Body of pancreas (tissue), 4 donors: ENCODE measurements at regions not wholly inside any gene's neighbourhood (a gene's known extent, or its start where the extent isn't known, plus 50 kb on each side); places are given as distances from the start of the nearest gene placed in this dataset.

ENCODE experiments used
- ATAC-seq: fragments of 150-250 bp; one replicate; pipeline ENCODE4 v1.9.1; 2016
- DNase-seq, 4 donors: peaks; one replicate each; pipeline ENCODE4 v3.0.0-alpha.2; 2019
- H3K27ac ChIP-seq, 4 donors: fragments of 200-600 bp; sonication (generic); 1 replicate in 3 of 4; 2 replicates in 1 of 4; pipeline versions ENCODE4 v1.5.1 to v1.6.1; 2016 to 2019; ENCODE audit warnings: mild to moderate bottlenecking in 1 of 4, mixed read lengths in 1 of 4, moderate library complexity in 1 of 4
- H3K27me3 ChIP-seq, 2 donors: fragments of 200-600 bp; sonication (generic); one replicate each; pipeline ENCODE4 v1.6.0; 2016; ENCODE audit warnings: mild to moderate bottlenecking in 1 of 2
- H3K36me3 ChIP-seq, 2 donors: fragments of 200-600 bp; sonication (generic); replicated peaks in 1 of 2; 2 replicates each; pipeline ENCODE4 v1.5.1; 2016; ENCODE audit warnings: low read depth in 2 of 2; ENCODE audit not compliant: insufficient read depth in 1 of 2
- H3K4me1 ChIP-seq: fragments of 200-600 bp; sonication (generic); one replicate; pipeline ENCODE4 v1.6.0; 2016
- H3K4me3 ChIP-seq, 2 donors: fragments of 200-600 bp; sonication (generic); 1 replicate in 1 of 2; 2 replicates in 1 of 2; pipeline ENCODE4 v1.5.1; 2016 to 2019
- H3K9me3 ChIP-seq, 3 donors: fragments of 200-600 bp; sonication (generic); 1 replicate in 2 of 3; 2 replicates in 1 of 3; pipeline ENCODE4 v1.5.1; 2016
- POLR2A ChIP-seq, 3 donors: fragments of 450-650 bp; IDR thresholded peaks; one replicate each; pipeline ENCODE4 v1.6.1; 2016; ENCODE audit warnings: antibody characterized with exemption in 3 of 3, mild to moderate bottlenecking in 2 of 3
- WGBS, 2 donors: methylation state at CpG; one replicate each; pipeline ENCODE4 v1.1.5; 2017; 5-methylcytosine and 5-hydroxymethylcytosine counted together
- intact Hi-C: fragments of 100-400 bp; cut with DNase I; formaldehyde crosslinking; loops from one replicate; pipeline ENCODE4 v1.15.1; 2023
- TF ChIP-seq, protein P1 (sequence below), 7 experiments: fragments of 450-650 bp in 4 of 7; fragments of 200-600 bp in 3 of 7; sonication (generic) in 3 of 7; IDR thresholded peaks; one replicate each; pipeline ENCODE4 v1.5.1; 2016 to 2019; ENCODE audit warnings: antibody characterized with exemption in 7 of 7

DNA sequence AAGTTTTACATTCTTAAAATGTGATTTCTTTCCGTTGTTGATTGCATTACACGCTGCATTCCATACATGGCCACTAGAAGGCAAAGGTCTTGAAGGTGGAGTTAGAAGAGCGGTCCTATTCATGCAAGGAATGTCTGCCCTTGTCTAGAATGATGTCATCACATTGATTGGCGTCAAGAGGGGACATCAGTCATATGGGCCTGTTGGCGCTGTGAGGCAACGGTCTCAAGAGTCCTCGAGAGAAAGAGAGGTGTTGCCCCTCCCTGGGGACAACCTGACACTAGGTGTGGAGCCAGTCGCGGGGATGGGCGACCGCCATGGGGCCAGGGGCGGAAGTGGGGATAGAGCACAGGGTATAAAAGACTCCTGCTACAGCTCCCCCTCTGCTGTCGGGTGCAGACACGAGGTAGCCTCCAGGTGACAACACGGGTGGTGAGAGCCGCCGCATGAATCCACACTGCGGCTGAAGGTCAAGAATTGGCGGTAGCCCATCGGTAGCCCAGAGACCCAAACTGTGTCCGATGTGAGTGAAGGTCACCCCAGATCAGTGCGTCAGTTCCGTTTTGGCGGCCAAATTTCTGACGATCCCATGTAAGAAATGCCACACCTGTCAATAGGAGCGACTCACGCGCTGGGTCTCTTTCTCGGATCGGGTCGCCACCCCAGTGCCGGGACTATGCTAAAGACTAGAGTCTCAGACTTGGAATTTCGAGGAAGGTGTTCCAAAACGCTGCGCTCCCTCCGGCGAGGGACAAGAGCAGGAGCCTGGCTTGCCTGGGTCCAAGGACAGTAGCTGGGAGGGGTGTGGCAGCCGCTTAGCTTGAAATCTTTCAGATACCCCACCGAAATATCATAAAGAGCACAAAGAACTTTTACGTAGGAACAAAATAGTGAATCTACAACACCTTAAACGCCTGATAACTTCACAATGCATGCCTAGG, 93.2 kb upstream of the ZNF184 start:
- ATAC-seq (no peak), DNase-seq (no peak)
- no peak for TF ChIP-seq POLR2A (IDR thresholded peaks at IDR 0.05)
- TF ChIP-seq, protein P1, sequence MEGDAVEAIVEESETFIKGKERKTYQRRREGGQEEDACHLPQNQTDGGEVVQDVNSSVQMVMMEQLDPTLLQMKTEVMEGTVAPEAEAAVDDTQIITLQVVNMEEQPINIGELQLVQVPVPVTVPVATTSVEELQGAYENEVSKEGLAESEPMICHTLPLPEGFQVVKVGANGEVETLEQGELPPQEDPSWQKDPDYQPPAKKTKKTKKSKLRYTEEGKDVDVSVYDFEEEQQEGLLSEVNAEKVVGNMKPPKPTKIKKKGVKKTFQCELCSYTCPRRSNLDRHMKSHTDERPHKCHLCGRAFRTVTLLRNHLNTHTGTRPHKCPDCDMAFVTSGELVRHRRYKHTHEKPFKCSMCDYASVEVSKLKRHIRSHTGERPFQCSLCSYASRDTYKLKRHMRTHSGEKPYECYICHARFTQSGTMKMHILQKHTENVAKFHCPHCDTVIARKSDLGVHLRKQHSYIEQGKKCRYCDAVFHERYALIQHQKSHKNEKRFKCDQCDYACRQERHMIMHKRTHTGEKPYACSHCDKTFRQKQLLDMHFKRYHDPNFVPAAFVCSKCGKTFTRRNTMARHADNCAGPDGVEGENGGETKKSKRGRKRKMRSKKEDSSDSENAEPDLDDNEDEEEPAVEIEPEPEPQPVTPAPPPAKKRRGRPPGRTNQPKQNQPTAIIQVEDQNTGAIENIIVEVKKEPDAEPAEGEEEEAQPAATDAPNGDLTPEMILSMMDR (IDR thresholded peaks at IDR 0.05): no peak
- Histone ChIP-seq H3K4me3 (no peak overlapping the region), H3K27me3 (peaks cover 0 to 27% of the 10 kb centered on the region in 2 donors), H3K36me3 (no peaks in the 10 kb centered on the region), H3K4me1 (no peaks in the 10 kb centered on the region), H3K27ac (no peak overlapping the region), H3K9me3 (no peaks in the 10 kb centered on the region)
- 3% methylated on average over 33 to 41 of the region's 41 CpGs for WGBS, 2 donors
- intact Hi-C loops: no loop called here

DNA sequence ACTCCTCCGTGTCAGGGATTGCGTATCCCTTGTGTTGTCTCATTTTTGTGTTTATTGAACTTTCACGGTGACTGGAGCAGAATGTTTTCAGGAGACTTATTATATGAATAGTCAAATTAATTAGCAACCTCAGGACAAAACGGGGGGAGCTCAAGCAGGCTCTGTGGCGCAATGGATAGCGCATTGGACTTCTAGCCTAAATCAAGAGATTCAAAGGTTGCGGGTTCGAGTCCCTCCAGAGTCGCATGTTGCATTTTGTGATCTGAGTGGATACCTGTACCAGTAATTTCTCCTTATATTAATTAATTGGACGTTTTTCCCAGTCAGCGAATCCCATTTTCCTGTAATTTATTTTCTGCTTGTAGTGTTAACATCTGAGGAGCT, 89.1 kb upstream of the ZNF184 start:
- TF ChIP-seq, protein P1 (IDR thresholded peaks at IDR 0.05): no peak
- TF ChIP-seq POLR2A (IDR thresholded peaks at IDR 0.05): no peak
- H3K27me3 ChIP-seq: peaks cover 0 to 32% of the 10 kb centered on the region in 2 donors
- intact Hi-C loops: no loop called here
- no peaks in the 10 kb centered on the region for H3K36me3 ChIP-seq
- ATAC-seq: no peak
- no peak for DNase-seq
- H3K4me1 ChIP-seq: no peaks in the 10 kb centered on the region
- no peak overlapping the region for H3K4me3 ChIP-seq
- no peak overlapping the region for H3K27ac ChIP-seq
- no peaks in the 10 kb centered on the region for H3K9me3 ChIP-seq
- WGBS, 2 donors: 19 to 23% methylated on average over 11 of the region's 11 CpGs

DNA sequence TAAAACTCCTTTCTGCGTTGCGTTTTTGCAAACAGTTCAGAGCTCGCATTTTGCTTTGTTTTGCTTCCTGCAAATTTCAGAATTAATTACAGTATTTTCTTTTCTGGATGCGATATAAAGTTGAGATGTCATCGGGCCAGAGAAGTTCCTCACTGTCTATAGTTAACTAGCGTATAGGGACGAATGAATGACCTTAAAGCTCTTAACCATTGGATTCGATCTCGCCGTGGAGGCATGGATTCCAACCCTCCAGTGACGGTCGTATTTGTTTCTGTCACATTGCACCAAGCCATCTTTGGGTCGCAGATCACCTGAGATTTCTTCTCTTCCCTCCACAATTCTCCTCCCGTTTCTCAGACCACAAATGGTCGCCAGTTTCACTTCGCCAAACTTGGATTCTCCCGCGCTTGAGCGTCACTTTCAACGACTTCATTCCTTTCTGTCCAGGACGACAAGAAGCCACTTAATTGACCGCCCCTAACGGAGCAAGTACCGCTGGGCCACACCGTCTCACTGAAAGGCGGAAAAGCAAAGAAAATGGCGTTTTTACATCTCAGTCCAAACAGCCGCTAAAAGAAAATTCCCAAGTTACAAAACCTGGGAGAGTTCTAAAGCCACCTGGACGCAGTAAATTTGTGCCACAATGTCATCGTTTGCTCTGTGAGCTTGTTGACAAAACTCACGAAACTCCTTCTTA, 85.3 kb upstream of the ZNF184 start:
- intact Hi-C loops: no loop called here
- 5 to 8% methylated on average over 31 of the region's 31 CpGs for WGBS, 2 donors
- no peaks in the 10 kb centered on the region for H3K4me1 ChIP-seq
- no peak overlapping the region for H3K27ac ChIP-seq
- H3K36me3 ChIP-seq: no peaks in the 10 kb centered on the region
- DNase-seq (no peak), ATAC-seq (no peak)
- H3K27me3 ChIP-seq: peaks cover 0 to 16% of the 10 kb centered on the region in 2 donors
- TF ChIP-seq POLR2A (IDR thresholded peaks at IDR 0.05): no peak
- TF ChIP-seq, protein P1 (IDR thresholded peaks at IDR 0.05): no peak
- no peak overlapping the region for H3K4me3 ChIP-seq
- peaks cover 0 to 2% (median 0%) of the 10 kb centered on the region in 3 donors for H3K9me3 ChIP-seq

DNA sequence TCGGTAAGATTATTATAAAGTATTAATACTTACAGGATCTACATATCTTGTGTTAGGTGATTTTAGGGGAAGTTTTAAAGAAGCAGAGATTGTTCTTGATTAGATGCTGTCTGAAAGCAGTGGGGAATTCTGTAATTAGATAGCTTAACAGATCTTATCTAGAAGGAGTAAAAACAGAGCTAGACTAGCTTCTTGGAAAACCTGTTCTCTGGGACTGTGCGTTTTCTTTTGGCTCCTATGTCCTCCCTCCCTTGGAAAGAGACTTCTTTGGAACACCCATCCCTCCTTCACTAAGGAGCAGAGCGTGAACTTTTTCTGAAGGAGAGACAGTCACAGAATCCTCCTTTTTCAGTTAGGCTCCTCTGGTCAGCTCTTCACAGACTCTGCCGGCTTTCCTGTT, 83.5 kb upstream of the ZNF184 start:
- ATAC-seq (no peak), DNase-seq (no peak)
- intact Hi-C loops: no loop called here
- no peak for TF ChIP-seq POLR2A (IDR thresholded peaks at IDR 0.05)
- TF ChIP-seq, protein P1 (IDR thresholded peaks at IDR 0.05): no peak
- peaks cover 0 to 24% of the 10 kb centered on the region in 2 donors for H3K27me3 ChIP-seq
- no peaks in the 10 kb centered on the region for H3K4me1 ChIP-seq
- 10 to 33% methylated on average over 4 of the region's 4 CpGs for WGBS, 2 donors
- no peak overlapping the region for H3K4me3 ChIP-seq
- peaks cover 0 to 4% (median 0%) of the 10 kb centered on the region in 3 donors for H3K9me3 ChIP-seq
- H3K36me3 ChIP-seq: no peaks in the 10 kb centered on the region
- H3K27ac ChIP-seq: no peak overlapping the region
